HG03139 (cell line): ENCODE measurements at regions not wholly inside any gene's neighbourhood (a gene's known extent, or its start where the extent isn't known, plus 50 kb on each side); places are given as distances from the start of the nearest gene placed in this dataset.

Experiments
- ATAC-seq: cut with Tn5 transposase; IDR thresholded peaks from one replicate; pipeline ENCODE4 v1.9.1; 2021; ENCODE audit not compliant: unreplicated experiment

GRCh38 chr4:125507141-125507540 is 192.4 kb downstream of the FAT4 start:
- ATAC-seq, result no peak

- no peak for ATAC-seq
Observed at GRCh38 chr4:125511715-125512114, 197.0 kb downstream of the FAT4 start.

GRCh38 chr4:125515016-125515415 is 200.3 kb downstream of the FAT4 start:
- no peak for ATAC-seq

GRCh38 chr4:125517831-125518230 is 203.1 kb downstream of the FAT4 start:
- ATAC-seq, result no peak

- ATAC-seq, result no peak
Observed at GRCh38 chr4:125518281-125518680, 203.5 kb downstream of the FAT4 start.

- ATAC-seq, result no peak
Observed at GRCh38 chr4:125519371-125520146, 204.8 kb downstream of the FAT4 start.

- no peak for ATAC-seq
Observed at GRCh38 chr4:125520258-125520990, 205.7 kb downstream of the FAT4 start.

GRCh38 chr4:125522588-125522987 is 207.8 kb downstream of the FAT4 start:
- ATAC-seq, result no peak

- no peak for ATAC-seq
Observed at GRCh38 chr4:125522992-125523391, 208.2 kb downstream of the FAT4 start.

- ATAC-seq, result no peak
Observed at GRCh38 chr4:125526420-125526819, 211.7 kb downstream of the FAT4 start.

- ATAC-seq, result no peak
Observed at GRCh38 chr4:125527681-125528080, 212.9 kb downstream of the FAT4 start.

- ATAC-seq, result no peak
Observed at GRCh38 chr4:125529071-125529470, 214.3 kb downstream of the FAT4 start.

GRCh38 chr4:125538670-125539069 is 223.9 kb downstream of the FAT4 start:
- no peak for ATAC-seq

GRCh38 chr4:125539691-125540090 is 224.9 kb downstream of the FAT4 start:
- no peak for ATAC-seq

- no peak for ATAC-seq
Observed at GRCh38 chr4:125541836-125542385, 227.2 kb downstream of the FAT4 start.

GRCh38 chr4:125546272-125546671 is 231.5 kb downstream of the FAT4 start:
- no peak for ATAC-seq

GRCh38 chr4:125547836-125548235 is 233.1 kb downstream of the FAT4 start:
- no peak for ATAC-seq

- no peak for ATAC-seq
Observed at GRCh38 chr4:125550769-125551168, 236.0 kb downstream of the FAT4 start.

- ATAC-seq, result no peak
Observed at GRCh38 chr4:125551466-125551865, 236.7 kb downstream of the FAT4 start.

GRCh38 chr4:125551967-125552366 is 237.2 kb downstream of the FAT4 start:
- ATAC-seq, result no peak

- ATAC-seq, result no peak
Observed at GRCh38 chr4:125572601-125573000, 257.8 kb downstream of the FAT4 start.

GRCh38 chr4:125573368-125573767 is 258.6 kb downstream of the FAT4 start:
- ATAC-seq, result no peak
